Stimulated activated CD4-positive, alpha-beta T cell treated with anti-CD3 and anti-CD28 coated beads, Interleukin-15, amount 100 ng/mL, for 48 hours (primary cell): ENCODE measurements at regions not wholly inside any gene's neighbourhood (a gene's known extent, or its start where the extent isn't known, plus 50 kb on each side); places are given as distances from the start of the nearest gene placed in this dataset.

Experiments used
- DNase-seq, 2 donors: peaks; one replicate each; pipeline ENCODE4 v3.0.0-alpha.2; 2020; ENCODE audit warnings: low read depth in 2 of 2

GRCh38 chr2:76455910-76456309 lies 745.2 kb upstream of the GCFC2 start:
- no peak for DNase-seq

GRCh38 chr2:76450024-76450475 lies 739.3 kb upstream of the GCFC2 start:
- no peak for DNase-seq

- DNase-seq, result no peak
Measured at GRCh38 chr2:76448956-76449355, 738.2 kb upstream of the GCFC2 start.

GRCh38 chr2:76447294-76447693 lies 736.6 kb upstream of the GCFC2 start:
- DNase-seq, result no peak

- no peak for DNase-seq
Measured at GRCh38 chr2:76446872-76447271, 736.2 kb upstream of the GCFC2 start.

GRCh38 chr2:76445880-76446279 lies 735.2 kb upstream of the GCFC2 start:
- no peak for DNase-seq

GRCh38 chr2:76444732-76445131 lies 734.0 kb upstream of the GCFC2 start:
- no peak for DNase-seq

- DNase-seq, result no peak
Measured at GRCh38 chr2:76437564-76437963, 726.8 kb upstream of the GCFC2 start.

GRCh38 chr2:76429374-76429773 lies 718.7 kb upstream of the GCFC2 start:
- DNase-seq, result no peak

GRCh38 chr2:76427452-76427851 lies 716.7 kb upstream of the GCFC2 start:
- DNase-seq, result no peak

- DNase-seq, result no peak
Measured at GRCh38 chr2:76415821-76416220, 705.1 kb upstream of the GCFC2 start.

- DNase-seq, result no peak
Measured at GRCh38 chr2:76413436-76413835, 702.7 kb upstream of the GCFC2 start.

- no peak for DNase-seq
Measured at GRCh38 chr2:76406134-76406855, 695.6 kb upstream of the GCFC2 start.

- no peak for DNase-seq
Measured at GRCh38 chr2:76393356-76393755, 682.6 kb upstream of the GCFC2 start.

GRCh38 chr2:76391678-76392077 lies 681.0 kb upstream of the GCFC2 start:
- no peak for DNase-seq

GRCh38 chr2:76387294-76387693 lies 676.6 kb upstream of the GCFC2 start:
- no peak for DNase-seq

GRCh38 chr2:76385943-76386342 lies 675.2 kb upstream of the GCFC2 start:
- no peak for DNase-seq

GRCh38 chr2:76381624-76382023 lies 670.9 kb upstream of the GCFC2 start:
- no peak for DNase-seq

- no peak for DNase-seq
Measured at GRCh38 chr2:76378140-76378539, 667.4 kb upstream of the GCFC2 start.

GRCh38 chr2:76341439-76341838 lies 630.7 kb upstream of the GCFC2 start:
- no peak for DNase-seq

GRCh38 chr2:76332871-76333270 lies 622.2 kb upstream of the GCFC2 start:
- DNase-seq, result no peak

- DNase-seq, result no peak
Measured at GRCh38 chr2:76330865-76331264, 620.1 kb upstream of the GCFC2 start.

- no peak for DNase-seq
Measured at GRCh38 chr2:76326636-76327035, 615.9 kb upstream of the GCFC2 start.

- DNase-seq, result no peak
Measured at GRCh38 chr2:76323381-76323780, 612.7 kb upstream of the GCFC2 start.
